Fibroblast of mammary gland (primary cell): ENCODE measurements at regions not wholly inside any gene's neighbourhood (a gene's known extent, or its start where the extent isn't known, plus 50 kb on each side); places are given as distances from the start of the nearest gene placed in this dataset.

Experiments used
- DNase-seq: peaks from one replicate; pipeline ENCODE4 v3.0.0-alpha.2; 2010; ENCODE audit warnings: low read depth
- H3K4me3 ChIP-seq: 2 replicates; pipeline ENCODE4 v1.5.1; 2011; ENCODE audit warnings: low read depth, mild to moderate bottlenecking, low read length, moderate library complexity; ENCODE audit not compliant: control insufficient read depth
- TF ChIP-seq, protein P1 (sequence below): conservative IDR thresholded peaks from 2 replicates; pipeline ENCODE4 v1.5.1; 2011; ENCODE audit warnings: low read depth, low read length, inconsistent platforms; ENCODE audit not compliant: control insufficient read depth, insufficient read depth

DNA sequence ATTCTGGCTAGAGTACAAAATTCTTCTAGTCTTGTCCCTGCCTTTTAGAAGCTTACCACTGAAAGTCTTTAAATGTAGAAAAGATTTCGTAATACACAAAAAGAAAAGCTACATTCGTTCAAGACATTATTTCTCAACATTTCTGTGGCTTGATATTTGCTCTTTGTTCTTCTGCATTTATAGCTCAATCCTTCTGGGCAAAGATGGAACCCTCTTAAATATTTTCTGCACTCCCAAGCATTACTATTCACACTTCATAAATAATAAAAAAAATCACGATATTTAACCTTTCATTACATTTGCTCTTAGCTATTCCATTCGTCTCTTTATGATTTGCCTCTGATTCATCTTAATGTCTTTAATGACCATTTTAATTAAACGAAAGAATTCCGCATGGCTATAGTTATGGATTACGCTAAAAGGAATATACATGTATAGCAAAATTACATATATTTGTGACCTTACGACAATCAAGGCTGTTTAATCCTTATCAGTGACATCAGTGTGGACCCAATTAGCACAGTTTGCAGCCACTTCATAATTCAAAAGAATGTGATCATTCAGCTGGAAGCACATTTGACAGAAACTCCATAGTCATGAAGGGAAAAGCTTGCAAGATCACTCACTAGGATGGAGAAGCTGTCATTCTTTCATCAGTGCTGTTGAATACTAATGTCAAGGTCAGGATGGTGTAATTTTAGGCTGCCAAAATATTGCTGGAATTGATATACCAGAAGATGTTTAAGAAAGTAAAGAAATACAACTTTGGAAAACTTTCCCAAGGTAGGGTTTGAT lies 1075.0 kb upstream of the TENM3 start:
- TF ChIP-seq, protein P1, sequence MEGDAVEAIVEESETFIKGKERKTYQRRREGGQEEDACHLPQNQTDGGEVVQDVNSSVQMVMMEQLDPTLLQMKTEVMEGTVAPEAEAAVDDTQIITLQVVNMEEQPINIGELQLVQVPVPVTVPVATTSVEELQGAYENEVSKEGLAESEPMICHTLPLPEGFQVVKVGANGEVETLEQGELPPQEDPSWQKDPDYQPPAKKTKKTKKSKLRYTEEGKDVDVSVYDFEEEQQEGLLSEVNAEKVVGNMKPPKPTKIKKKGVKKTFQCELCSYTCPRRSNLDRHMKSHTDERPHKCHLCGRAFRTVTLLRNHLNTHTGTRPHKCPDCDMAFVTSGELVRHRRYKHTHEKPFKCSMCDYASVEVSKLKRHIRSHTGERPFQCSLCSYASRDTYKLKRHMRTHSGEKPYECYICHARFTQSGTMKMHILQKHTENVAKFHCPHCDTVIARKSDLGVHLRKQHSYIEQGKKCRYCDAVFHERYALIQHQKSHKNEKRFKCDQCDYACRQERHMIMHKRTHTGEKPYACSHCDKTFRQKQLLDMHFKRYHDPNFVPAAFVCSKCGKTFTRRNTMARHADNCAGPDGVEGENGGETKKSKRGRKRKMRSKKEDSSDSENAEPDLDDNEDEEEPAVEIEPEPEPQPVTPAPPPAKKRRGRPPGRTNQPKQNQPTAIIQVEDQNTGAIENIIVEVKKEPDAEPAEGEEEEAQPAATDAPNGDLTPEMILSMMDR: no peak
- DNase-seq: no peak
- H3K4me3 ChIP-seq: no peak overlapping the region

DNA sequence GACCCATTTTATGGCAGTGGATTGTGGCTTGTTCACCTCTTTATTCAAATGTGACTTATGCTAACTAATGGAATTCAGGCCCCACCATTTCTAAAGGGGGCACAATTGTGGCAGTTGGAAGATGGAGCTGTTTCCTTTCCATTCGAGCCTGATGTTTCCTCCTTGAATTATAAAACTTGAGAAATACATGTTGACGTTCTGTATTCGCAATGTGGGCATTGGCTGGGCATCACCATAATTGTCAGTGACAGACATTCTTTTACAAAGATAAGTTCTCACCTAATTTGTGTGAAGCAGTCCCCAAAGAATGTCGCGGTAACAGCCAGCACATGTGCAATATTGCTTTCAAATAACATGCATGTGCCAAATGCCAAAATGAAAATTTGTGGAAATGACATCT lies 1070.2 kb upstream of the TENM3 start:
- TF ChIP-seq, protein P1: no peak
- no peak overlapping the region for H3K4me3 ChIP-seq
- no peak for DNase-seq

DNA sequence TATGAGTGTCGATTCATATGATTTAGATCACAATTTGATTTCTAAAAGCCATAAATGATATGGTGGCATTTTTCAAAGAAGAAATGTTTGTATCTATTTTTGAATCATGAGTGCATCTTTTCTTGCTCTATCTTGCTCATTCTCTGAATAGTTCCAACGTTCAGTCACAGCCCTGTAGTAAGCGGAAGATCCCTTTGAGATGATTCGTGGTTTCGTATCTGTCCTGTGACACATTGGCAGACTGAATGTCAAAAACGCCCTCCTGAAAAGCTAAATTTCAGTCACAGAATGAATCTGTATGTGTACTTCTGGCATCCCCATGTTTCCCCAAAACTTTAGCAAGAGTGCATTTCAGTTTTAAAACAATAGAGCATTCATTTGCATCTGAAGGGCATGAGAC lies 1066.9 kb upstream of the TENM3 start:
- H3K4me3 ChIP-seq: no peak overlapping the region
- peak; percentile 1 for DNase-seq
- TF ChIP-seq, protein P1: no peak

DNA sequence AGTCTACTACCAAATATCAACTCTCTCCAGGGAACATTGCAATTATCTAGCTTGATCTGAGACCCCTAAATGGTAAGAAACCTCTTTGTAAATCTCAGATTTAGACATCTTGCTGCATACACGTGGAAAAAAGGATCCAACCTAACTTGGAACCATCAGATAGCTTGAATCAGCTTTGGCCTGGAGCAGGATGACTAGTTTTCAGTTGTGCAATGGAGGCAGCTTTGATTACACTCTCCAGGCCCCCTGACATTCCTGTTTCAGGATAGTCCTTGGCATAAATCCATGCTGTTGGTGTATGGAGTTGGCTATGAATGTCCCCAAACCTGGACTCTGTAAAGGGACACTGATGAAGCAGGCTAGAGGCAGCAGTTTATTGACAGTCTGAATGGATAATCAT lies 1061.9 kb upstream of the TENM3 start:
- peak; percentile 2 for DNase-seq
- TF ChIP-seq, protein P1: no peak
- H3K4me3 ChIP-seq: no peak overlapping the region

DNA sequence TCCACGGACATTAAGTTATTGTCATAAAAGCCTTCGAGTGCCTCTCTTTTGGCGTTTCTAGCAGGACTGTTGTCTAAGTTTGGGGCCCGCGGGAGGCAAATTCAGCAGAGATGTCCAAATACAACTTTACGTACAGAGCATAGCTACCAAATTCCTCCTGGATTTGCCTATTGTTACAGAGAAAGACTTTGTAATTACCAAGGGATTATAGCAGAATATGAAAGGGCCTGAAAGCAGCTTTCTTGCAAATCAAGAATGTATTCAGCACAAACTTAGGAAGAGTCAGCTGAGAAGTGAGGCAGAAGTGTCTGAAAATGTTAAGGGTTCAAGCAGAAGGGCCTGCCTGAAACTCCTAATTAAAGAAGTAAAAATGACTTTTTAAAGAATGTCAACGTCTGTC lies 1053.5 kb upstream of the TENM3 start:
- no peak for DNase-seq
- TF ChIP-seq, protein P1: no peak
- H3K4me3 ChIP-seq: no peak overlapping the region

DNA sequence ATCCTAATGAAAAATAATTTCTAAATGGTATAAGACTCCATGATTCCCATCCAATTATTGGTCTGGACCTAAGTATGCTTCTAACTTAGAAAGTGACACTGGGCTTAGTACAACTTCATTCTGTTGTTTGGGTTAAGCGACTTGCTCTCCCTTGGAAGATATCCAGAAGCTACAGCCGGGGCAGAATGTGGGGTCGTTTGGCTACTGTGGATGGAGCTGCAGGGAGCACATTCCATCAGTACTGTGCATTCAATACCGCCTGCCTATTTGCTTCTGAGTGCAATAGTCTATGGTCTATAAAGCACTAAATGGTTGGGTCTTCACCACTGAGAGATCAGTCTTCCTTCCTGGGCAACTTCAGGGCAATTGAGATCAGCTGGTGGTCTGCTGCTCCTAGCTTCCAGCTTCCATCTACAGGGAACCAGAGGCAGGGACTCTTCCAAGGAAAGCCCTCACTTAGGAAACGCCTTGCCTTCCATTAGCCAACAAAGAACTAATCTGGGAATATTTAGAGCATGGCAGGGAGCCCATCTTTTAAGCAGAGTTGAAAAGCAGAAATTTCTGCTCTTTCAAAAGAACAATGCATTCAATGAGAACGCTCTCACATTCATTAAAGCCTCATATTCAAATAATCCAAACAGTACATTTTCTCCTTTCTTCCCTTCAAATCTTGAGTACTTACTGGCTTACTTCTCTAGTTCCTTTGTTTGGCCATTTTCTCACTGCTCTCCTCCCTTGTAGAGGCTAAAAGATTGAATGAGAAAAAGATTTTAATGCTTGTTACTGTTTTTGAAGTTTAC lies 1049.9 kb upstream of the TENM3 start:
- H3K4me3 ChIP-seq: no peak overlapping the region
- TF ChIP-seq, protein P1: no peak
- no peak for DNase-seq
